Stomach (tissue), 8 donors: ENCODE measurements at regions not wholly inside any gene's neighbourhood (a gene's known extent, or its start where the extent isn't known, plus 50 kb on each side); places are given as distances from the start of the nearest gene placed in this dataset.

Source experiments
- DNase-seq, 2 donors: peaks; one replicate each; pipeline versions ENCODE4 v3.0.0 to v3.0.0-alpha.2; 2013 to 2019
- H3K27ac ChIP-seq, 5 donors: fragments of 200-600 bp in 4 of 5; sonication (generic) in 4 of 5; one replicate each; pipeline ENCODE4 v1.5.1; 2013 to 2019; ENCODE audit warnings: mild to moderate bottlenecking in 1 of 5, moderate library complexity in 1 of 5
- H3K27me3 ChIP-seq, 3 donors: fragments of 200-600 bp; sonication (generic); one replicate each; pipeline ENCODE4 v1.5.1; 2017 to 2019; ENCODE audit warnings: mixed run types in 1 of 3
- H3K36me3 ChIP-seq, 4 donors: fragments of 200-600 bp; sonication (generic); 1 replicate in 3 of 4; 2 replicates in 1 of 4; pipeline ENCODE4 v1.5.1; 2016 to 2019
- H3K4me1 ChIP-seq, 4 donors: fragments of 200-600 bp; sonication (generic); one replicate each; pipeline ENCODE4 v1.5.1; 2016 to 2019
- H3K4me3 ChIP-seq, 4 donors: fragments of 200-600 bp; sonication (generic) in 3 of 4; one replicate each; pipeline ENCODE4 v1.5.1; 2016 to 2019; ENCODE audit warnings: mild to moderate bottlenecking in 1 of 4
- H3K9me3 ChIP-seq, 4 donors: fragments of 200-600 bp; sonication (generic); one replicate each; pipeline ENCODE4 v1.5.1; 2016 to 2019
- CTCF ChIP-seq, 7 experiments: fragments of 450-650 bp in 4 of 7; fragments of 200-600 bp in 3 of 7; sonication (generic) in 3 of 7; IDR thresholded peaks; one replicate each; pipeline ENCODE4 v1.5.1; 2016 to 2019; ENCODE audit warnings: antibody characterized with exemption in 7 of 7, control low read depth in 2 of 7, mild to moderate bottlenecking in 1 of 7
- EP300 ChIP-seq: sonication (generic); formaldehyde crosslinking; IDR thresholded peaks from one replicate; pipeline ENCODE4 v1.6.1; 2017; ENCODE audit warnings: antibody characterized with exemption
- POLR2A ChIP-seq, 4 donors: fragments of 450-650 bp; IDR thresholded peaks; one replicate each; pipeline ENCODE4 v1.6.1; 2016; ENCODE audit warnings: antibody characterized with exemption in 4 of 4, control low read depth in 2 of 4, mild to moderate bottlenecking in 1 of 4, moderate library complexity in 1 of 4
- POLR2AphosphoS5 ChIP-seq, 3 donors: sonication (generic); formaldehyde crosslinking; IDR thresholded peaks; one replicate each; pipeline ENCODE4 v1.6.1; 2016; ENCODE audit warnings: antibody characterized with exemption in 3 of 3
- WGBS, 5 donors: extraction: QIAGEN DNeasy Blood & Tissue Kit in 3 of 5; methylation state at CpG; one replicate each; pipeline versions ENCODE4 v1.1.5 to v1.1.7; 2013 to 2018; 5-methylcytosine and 5-hydroxymethylcytosine counted together
- intact Hi-C: fragments of 100-400 bp; cut with DNase I; formaldehyde crosslinking; loops from one replicate; pipeline ENCODE4 v1.15.1; 2023; ENCODE audit warnings: low total_unique reads
- donor health status: healthy with polysubstance abuse.
- donor health status: Bipolar disorder and iron deficiency.
- donor health status: healthy.

- intact Hi-C loops, result no loop called here
- H3K9me3 ChIP-seq, result peaks cover 0 to 4% (median 2%) of the 10 kb centered on the region in 4 donors
- H3K4me1 ChIP-seq, result no peaks in the 10 kb centered on the region
- H3K27me3 ChIP-seq, result no peaks in the 10 kb centered on the region
- H3K4me3 ChIP-seq, result no peak overlapping the region
- H3K36me3 ChIP-seq, result no peaks in the 10 kb centered on the region
- no peak overlapping the region for H3K27ac ChIP-seq
- TF ChIP-seq POLR2AphosphoS5 (IDR thresholded peaks at IDR 0.05) (no peak), CTCF (IDR thresholded peaks at IDR 0.05) (no peak), EP300 (no peak), POLR2A (IDR thresholded peaks at IDR 0.05) (no peak)
- DNase-seq, result no peak
Measured at GRCh38 chr13:72286421-72286820, 419.4 kb upstream of the DACH1 start.

DNA sequence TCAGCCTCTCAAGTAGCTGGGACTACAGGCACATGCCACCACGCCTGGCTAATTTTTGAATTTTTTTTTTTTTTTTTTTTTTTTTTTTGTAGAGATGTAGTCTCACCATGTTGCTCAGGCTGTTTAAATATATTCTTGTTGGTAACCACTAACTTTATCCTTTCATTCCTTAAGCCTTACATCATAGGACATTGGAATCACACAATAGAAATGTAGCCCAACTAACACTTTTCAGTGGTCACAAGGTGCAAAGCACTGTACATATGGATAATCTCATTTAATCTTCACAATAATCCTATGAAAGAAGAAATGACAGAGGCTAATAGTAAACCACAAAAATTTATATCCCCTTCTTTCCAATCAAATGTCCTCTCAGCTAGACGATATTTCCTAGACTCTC is 417.8 kb upstream of the DACH1 start:
- intact Hi-C loops, result no loop called here
- no peaks in the 10 kb centered on the region for H3K4me1 ChIP-seq

DNA sequence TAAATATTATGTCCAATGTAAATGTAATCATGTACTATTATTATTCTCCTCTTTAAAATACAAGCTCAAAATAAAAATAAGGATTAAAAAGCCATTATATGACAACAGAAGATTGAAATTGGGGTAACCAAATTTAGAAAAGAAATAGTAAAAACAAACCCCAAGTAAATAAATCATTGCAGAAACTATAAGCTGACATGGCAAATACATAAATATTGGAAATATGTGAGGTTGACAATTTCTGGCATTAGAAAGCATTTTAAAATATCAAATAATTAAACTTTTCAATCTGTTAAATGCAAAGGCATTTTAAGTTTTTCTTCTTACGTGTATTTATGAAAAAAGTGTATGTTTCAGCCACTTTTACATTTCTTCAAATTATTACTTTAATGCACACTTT is 394.7 kb upstream of the DACH1 start:
- H3K4me3 ChIP-seq, result no peak overlapping the region
- TF ChIP-seq POLR2AphosphoS5 (IDR thresholded peaks at IDR 0.05), result no peak
- TF ChIP-seq EP300, result no peak
- no peak for TF ChIP-seq POLR2A (IDR thresholded peaks at IDR 0.05)
- TF ChIP-seq CTCF (IDR thresholded peaks at IDR 0.05), result no peak
- H3K36me3 ChIP-seq, result no peaks in the 10 kb centered on the region
- no peak for DNase-seq
- intact Hi-C loops, result no loop called here
- WGBS, 5 donors, result 86 to 95% (median 89%) methylated on average over 1 of the region's 1 CpG
- H3K27me3 ChIP-seq, result no peaks in the 10 kb centered on the region
- H3K9me3 ChIP-seq, result no peaks in the 10 kb centered on the region
- H3K4me1 ChIP-seq, result no peaks in the 10 kb centered on the region
- no peak overlapping the region for H3K27ac ChIP-seq

More for the DNA sequence above, 417.8 kb upstream of the DACH1 start:
- TF ChIP-seq CTCF (IDR thresholded peaks at IDR 0.05) (no peak), POLR2A (IDR thresholded peaks at IDR 0.05) (no peak), EP300 (no peak), POLR2AphosphoS5 (IDR thresholded peaks at IDR 0.05) (no peak)
- Histone ChIP-seq H3K36me3 (no peaks in the 10 kb centered on the region), H3K9me3 (peaks cover 0 to 4% (median 2%) of the 10 kb centered on the region in 4 donors), H3K4me3 (no peak overlapping the region), H3K27ac (no peak overlapping the region), H3K27me3 (no peaks in the 10 kb centered on the region)
- WGBS, 5 donors, result 83 to 90% (median 85%) methylated on average over 2 of the region's 2 CpGs
- no peak for DNase-seq

- no peak for TF ChIP-seq EP300
- TF ChIP-seq CTCF (IDR thresholded peaks at IDR 0.05), result no peak
- no peak for TF ChIP-seq POLR2A (IDR thresholded peaks at IDR 0.05)
- Histone ChIP-seq H3K4me3 (no peak overlapping the region), H3K27ac (no peak overlapping the region), H3K27me3 (no peaks in the 10 kb centered on the region), H3K4me1 (no peaks in the 10 kb centered on the region), H3K9me3 (no peaks in the 10 kb centered on the region), H3K36me3 (no peaks in the 10 kb centered on the region)
- 37 to 55% (median 51%) methylated on average over 3 of the region's 3 CpGs for WGBS, 5 donors
- intact Hi-C loops, result no loop called here
- no peak for DNase-seq
Measured at GRCh38 chr13:72259528-72259927, 392.5 kb upstream of the DACH1 start.
